DND-41 (cell line): ENCODE measurements at regions not wholly inside any gene's neighbourhood (a gene's known extent, or its start where the extent isn't known, plus 50 kb on each side); places are given as distances from the start of the nearest gene placed in this dataset.

Experiments
- CTCF ChIP-seq: IDR thresholded peaks from 2 replicates; pipeline ENCODE4 v1.5.1; 2012; ENCODE audit warnings: borderline replicate concordance, low read length, moderate library complexity, mild to moderate bottlenecking; ENCODE audit not compliant: poor library complexity, severe bottlenecking; ENCODE audit errors: extremely low read depth
- EZH2 ChIP-seq: IDR thresholded peaks from 3 replicates; pipeline ENCODE4 v1.6.1; 2012; ENCODE audit warnings: borderline replicate concordance, low read depth, mild to moderate bottlenecking, moderate library complexity, low read length, inconsistent platforms; ENCODE audit not compliant: severe bottlenecking

DNA sequence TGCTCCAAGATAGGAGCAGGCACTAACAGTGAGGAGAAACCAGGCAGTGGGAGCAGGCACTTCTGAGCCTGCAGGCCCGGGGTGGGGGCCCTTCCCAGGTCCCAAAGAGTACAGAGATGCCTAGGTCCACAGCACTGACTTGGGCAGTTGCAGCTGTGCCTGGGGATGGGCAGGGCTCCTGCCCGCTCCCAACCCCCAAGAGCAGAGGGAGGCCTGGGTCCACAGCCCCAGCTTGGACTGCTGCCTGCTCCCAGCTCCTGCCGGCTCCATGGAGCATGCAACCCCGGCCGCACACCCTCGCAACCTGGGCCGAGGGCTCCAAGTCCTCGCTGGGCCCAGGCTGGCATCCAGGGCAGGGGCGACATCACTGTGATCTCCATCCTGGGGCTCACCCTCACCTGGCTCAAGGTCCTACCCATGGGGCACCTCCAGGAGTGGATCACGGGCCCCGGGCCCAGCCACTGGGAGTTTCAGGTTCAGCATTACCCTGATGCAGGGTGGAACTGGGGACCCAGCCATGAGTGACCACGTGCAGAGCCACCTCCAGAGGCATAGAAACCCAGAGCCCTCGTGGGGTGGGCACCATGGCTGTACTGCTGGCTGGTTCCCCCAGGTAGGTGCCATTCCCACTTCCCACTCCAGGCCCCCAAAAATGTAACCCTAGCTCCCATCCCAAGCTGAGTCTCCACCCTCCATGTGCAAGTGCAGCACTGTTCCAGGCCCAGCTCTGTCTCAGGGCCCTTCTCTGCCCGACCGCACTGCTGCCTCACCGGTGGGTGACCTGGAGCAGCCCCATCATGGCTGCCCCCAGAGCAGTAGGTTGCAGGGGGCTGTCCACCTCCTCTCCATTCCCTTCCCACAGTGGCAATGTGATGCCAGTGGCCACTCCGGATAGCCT lies 325.6 kb downstream of the NR4A2 start:
- TF ChIP-seq CTCF (no peak), EZH2 (no peak)
